RWPE2 (cell line): ENCODE measurements at regions not wholly inside any gene's neighbourhood (a gene's known extent, or its start where the extent isn't known, plus 50 kb on each side); places are given as distances from the start of the nearest gene placed in this dataset.

Experiments used
- ATAC-seq: fragments of 200-7000 bp; cut with Tn5 transposase; 3 replicates; pipeline ENCODE4 v1.9.1; 2021; ENCODE audit warnings: low read depth
- DNase-seq: peaks from one replicate; pipeline ENCODE4 v3.0.0-alpha.2; 2020; ENCODE audit warnings: low spot score
- H3K27ac ChIP-seq: fragments of 450-650 bp; 2 replicates; pipeline ENCODE4 v1.5.1; 2017; ENCODE audit warnings: mild to moderate bottlenecking; ENCODE audit not compliant: poor library complexity, severe bottlenecking
- H3K27me3 ChIP-seq: fragments of 250-450 bp; sonication (Bioruptor Pico); 2 replicates; pipeline ENCODE4 v1.5.1; 2021; ENCODE audit warnings: mild to moderate bottlenecking, moderate library complexity; ENCODE audit not compliant: insufficient read depth, poor library complexity, severe bottlenecking
- H3K36me3 ChIP-seq: fragments of 250-450 bp; sonication (Bioruptor Pico); 2 replicates; pipeline ENCODE4 v1.5.1; 2020; ENCODE audit warnings: low read depth, mild to moderate bottlenecking, moderate library complexity
- H3K4me1 ChIP-seq: fragments of 250-450 bp; sonication (Bioruptor Pico); 2 replicates; pipeline ENCODE4 v1.5.1; 2021; ENCODE audit warnings: mild to moderate bottlenecking, moderate library complexity; ENCODE audit not compliant: insufficient read depth, poor library complexity, severe bottlenecking
- H3K4me3 ChIP-seq: fragments of 250-450 bp; sonication (Bioruptor Pico); 2 replicates; pipeline ENCODE4 v1.5.1; 2021; ENCODE audit warnings: mild to moderate bottlenecking, moderate library complexity; ENCODE audit not compliant: severe bottlenecking
- H3K9me3 ChIP-seq: fragments of 250-450 bp; sonication (Bioruptor Pico); 2 replicates; pipeline ENCODE4 v1.5.1; 2021; ENCODE audit warnings: mild to moderate bottlenecking, moderate library complexity; ENCODE audit not compliant: severe bottlenecking
- CTCF ChIP-seq: fragments of 450-650 bp; IDR thresholded peaks from one replicate; pipeline ENCODE4 v1.5.1; 2017; ENCODE audit warnings: mild to moderate bottlenecking, moderate library complexity; ENCODE audit not compliant: poor library complexity, severe bottlenecking

DNA sequence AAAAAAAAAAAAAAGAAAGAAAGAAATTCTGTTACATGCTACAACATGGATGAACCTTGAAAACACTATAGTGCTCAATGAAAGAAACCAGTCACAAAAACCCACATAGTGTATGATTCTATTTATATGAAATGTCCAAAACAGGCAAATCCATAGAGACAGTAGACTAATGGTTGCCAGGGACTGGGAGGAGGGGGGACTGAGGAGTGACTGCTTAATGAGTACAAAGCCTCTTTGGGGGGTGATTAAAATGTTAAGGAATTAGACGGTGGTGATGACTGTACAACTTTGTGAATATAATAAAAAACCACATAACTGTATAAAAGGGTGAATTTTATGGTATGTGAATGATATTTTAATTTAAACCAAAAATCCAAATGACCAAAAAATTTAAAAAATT is 116.0 kb upstream of the GUCA2B start:
- TF ChIP-seq CTCF = no peak
- H3K4me3 ChIP-seq = no peak overlapping the region
- no peaks in the 10 kb centered on the region for H3K9me3 ChIP-seq
- ATAC-seq = no peak
- no peaks in the 10 kb centered on the region for H3K27me3 ChIP-seq
- DNase-seq = no peak
- peaks cover 2% of the 10 kb centered on the region for H3K4me1 ChIP-seq
- no peaks in the 10 kb centered on the region for H3K36me3 ChIP-seq
- H3K27ac ChIP-seq = no peak overlapping the region

DNA sequence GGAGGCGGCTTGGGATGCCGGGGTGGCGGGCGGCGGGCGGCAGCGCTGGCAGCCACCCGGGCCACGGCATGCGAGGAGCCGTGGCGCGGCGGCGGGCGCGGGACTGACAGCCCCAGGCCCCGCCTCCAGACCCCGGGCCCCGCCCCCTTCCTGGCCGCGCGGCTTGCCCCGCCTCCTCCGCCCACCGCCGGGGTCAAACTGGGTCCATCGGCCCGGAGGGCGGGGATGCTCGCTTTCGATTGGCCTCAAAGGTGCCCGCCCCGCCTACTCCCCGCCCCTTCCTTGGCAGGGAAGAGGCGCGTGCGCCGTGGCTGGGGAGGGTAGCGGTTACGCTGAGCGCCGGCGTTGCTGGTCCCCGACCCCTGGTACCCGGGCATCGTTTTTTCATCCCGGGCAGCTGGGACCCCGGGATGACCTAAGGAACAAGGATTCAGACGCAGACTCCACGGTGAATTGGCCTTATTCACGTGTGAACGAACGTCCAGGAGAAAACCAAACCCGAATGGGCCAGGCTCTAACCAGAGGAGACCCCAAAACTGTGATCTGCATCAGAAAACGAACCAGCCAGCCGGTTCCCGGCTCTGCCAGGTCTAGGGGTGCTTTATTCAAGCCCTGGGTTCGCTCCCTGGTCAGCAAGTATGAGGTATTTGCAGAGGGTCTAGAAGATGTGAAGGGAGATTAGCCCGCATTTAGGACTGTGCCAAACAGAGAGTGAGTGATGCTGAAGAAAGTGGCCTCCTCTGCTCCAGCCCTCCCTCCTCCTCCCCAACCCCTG is 117.2 kb upstream of the GUCA2B start:
- DNase-seq = peak; percentile 95
- Histone ChIP-seq H3K9me3 (no peaks in the 10 kb centered on the region), H3K27me3 (no peaks in the 10 kb centered on the region), H3K36me3 (no peaks in the 10 kb centered on the region), H3K27ac (peak overlapping the region; percentile 22), H3K4me1 (peaks cover 2% of the 10 kb centered on the region), H3K4me3 (peak overlapping the region; percentile 90)
- peak; percentile 86 for ATAC-seq
- TF ChIP-seq CTCF = peak; percentile 62

DNA sequence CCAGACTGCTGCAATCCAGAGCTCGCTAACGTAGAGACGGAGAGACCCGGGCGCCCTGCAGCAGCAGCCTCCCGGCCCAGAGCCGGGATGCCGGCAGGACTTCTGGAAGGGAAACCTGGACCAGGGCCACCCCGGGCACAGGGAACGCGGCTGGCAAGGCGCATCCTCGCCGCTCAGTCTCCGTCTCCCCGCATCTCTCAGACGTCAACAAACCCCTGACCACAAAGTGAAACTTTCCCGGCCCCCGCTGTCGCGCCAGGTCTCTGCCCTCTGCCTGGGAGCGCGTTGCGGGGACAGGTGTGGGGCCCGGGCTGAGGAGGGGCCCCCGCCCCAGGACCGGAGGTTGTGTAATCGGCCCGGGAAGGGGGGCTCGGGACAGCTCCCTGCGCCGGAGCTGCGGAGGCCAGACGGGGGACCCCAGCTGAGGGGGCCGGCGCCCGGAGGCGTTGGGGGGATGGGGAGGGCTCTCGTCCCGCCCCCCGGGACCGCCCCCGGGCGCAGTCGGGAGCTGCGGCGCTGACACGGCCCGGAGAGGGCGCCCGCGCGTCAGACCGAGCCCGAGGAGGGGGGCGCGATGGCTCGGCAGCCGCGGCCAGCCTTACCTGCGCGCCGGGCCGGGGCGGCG is 116.6 kb upstream of the HIVEP3 start:
- Histone ChIP-seq H3K27me3 (no peaks in the 10 kb centered on the region), H3K27ac (peak overlapping the region; percentile 22), H3K9me3 (no peaks in the 10 kb centered on the region), H3K4me3 (peak overlapping the region; percentile 90), H3K4me1 (peaks cover 2% of the 10 kb centered on the region), H3K36me3 (no peaks in the 10 kb centered on the region)
- peak; percentile 83 for TF ChIP-seq CTCF
- ATAC-seq (peak; percentile 71), DNase-seq (peak; percentile 59)

DNA sequence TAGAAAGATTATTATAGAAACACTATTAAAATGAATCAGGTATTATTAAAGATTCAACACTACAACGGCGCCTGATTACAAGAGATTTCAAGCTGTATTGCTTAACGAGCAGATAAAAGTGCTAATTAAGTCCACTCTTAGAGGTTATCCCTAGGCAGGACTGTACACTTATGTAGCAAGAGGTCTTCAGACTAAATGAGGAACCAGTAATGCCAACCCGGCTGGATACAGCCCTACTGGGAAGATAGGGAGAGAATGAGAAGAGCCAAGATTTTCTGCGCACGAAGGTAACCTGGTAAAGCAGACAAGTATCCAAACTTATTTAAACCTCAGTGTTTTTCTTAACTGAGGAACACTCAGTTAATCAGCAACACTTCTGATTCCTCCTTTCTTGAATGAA is 115.7 kb upstream of the HIVEP3 start:
- Histone ChIP-seq H3K36me3 (no peaks in the 10 kb centered on the region), H3K27me3 (no peaks in the 10 kb centered on the region), H3K4me1 (peaks cover 6% of the 10 kb centered on the region), H3K9me3 (no peaks in the 10 kb centered on the region), H3K4me3 (peak overlapping the region; percentile 90), H3K27ac (no peak overlapping the region)
- no peak for ATAC-seq
- no peak for TF ChIP-seq CTCF
- no peak for DNase-seq

GRCh38 chr1:42033629-42034028 is 114.9 kb upstream of the HIVEP3 start:
- Histone ChIP-seq H3K9me3 (no peaks in the 10 kb centered on the region), H3K4me3 (no peak overlapping the region), H3K27me3 (no peaks in the 10 kb centered on the region), H3K27ac (no peak overlapping the region), H3K36me3 (no peaks in the 10 kb centered on the region), H3K4me1 (peaks cover 6% of the 10 kb centered on the region)
- ATAC-seq (no peak), DNase-seq (no peak)
- TF ChIP-seq CTCF = no peak
